Neural crest cell (in vitro differentiated cells): ENCODE measurements at regions not wholly inside any gene's neighbourhood (a gene's known extent, or its start where the extent isn't known, plus 50 kb on each side); places are given as distances from the start of the nearest gene placed in this dataset.

Source experiments
- DNase-seq: peaks from one replicate; pipeline ENCODE4 v3.0.0; 2021; ENCODE audit warnings: low read depth, mixed read lengths, low spot score
- H3K27ac Mint-ChIP-seq: one replicate; pipeline ENCODE4 v1.8.0; 2021; ENCODE audit warnings: mild to moderate bottlenecking, mixed read lengths; ENCODE audit not compliant: unreplicated experiment
- H3K27me3 Mint-ChIP-seq: 2 replicates; pipeline ENCODE4 v1.8.0; 2021; ENCODE audit warnings: low read depth, mild to moderate bottlenecking, mixed read lengths
- H3K36me3 Mint-ChIP-seq: 2 replicates; pipeline ENCODE4 v1.8.0; 2021; ENCODE audit warnings: low read depth, mild to moderate bottlenecking, mixed read lengths
- H3K4me1 Mint-ChIP-seq: 2 replicates; pipeline ENCODE4 v1.8.0; 2021; ENCODE audit warnings: mixed read lengths
- H3K4me3 Mint-ChIP-seq: one replicate; pipeline ENCODE4 v1.8.0; 2021; ENCODE audit warnings: mild to moderate bottlenecking, mixed read lengths
- H3K9me3 Mint-ChIP-seq: 2 replicates; pipeline ENCODE4 v1.8.0; 2021; ENCODE audit warnings: mixed read lengths
- CTCF ChIP-seq: fragments of 200-600 bp; sonication (generic); conservative IDR thresholded peaks from 2 replicates; pipeline ENCODE4 v1.5.0; 2021; ENCODE audit warnings: antibody characterized with exemption, mild to moderate bottlenecking

- Mint-ChIP-seq H3K36me3 (no peaks in the 10 kb centered on the region), H3K4me1 (no peaks in the 10 kb centered on the region), H3K27me3 (no peaks in the 10 kb centered on the region), H3K9me3 (no peaks in the 10 kb centered on the region), H3K4me3 (no peak overlapping the region), H3K27ac (no peak overlapping the region)
- no peak for TF ChIP-seq CTCF
- DNase-seq: no peak
Observed at GRCh38 chr2:195472501-195473234, 184.4 kb upstream of the SLC39A10 start.

GRCh38 chr2:195471807-195472206, 185.2 kb upstream of the SLC39A10 start:
- Mint-ChIP-seq H3K4me1 (no peaks in the 10 kb centered on the region), H3K27ac (no peak overlapping the region)

GRCh38 chr2:195471163-195471562, 185.9 kb upstream of the SLC39A10 start:
- Mint-ChIP-seq H3K36me3 (no peaks in the 10 kb centered on the region), H3K27me3 (no peaks in the 10 kb centered on the region), H3K27ac (no peak overlapping the region), H3K4me3 (no peak overlapping the region), H3K9me3 (peaks cover 3% of the 10 kb centered on the region), H3K4me1 (no peaks in the 10 kb centered on the region)
- no peak for TF ChIP-seq CTCF
- no peak for DNase-seq

More at GRCh38 chr2:195471807-195472206, 185.2 kb upstream of the SLC39A10 start:
- H3K27me3 Mint-ChIP-seq: no peaks in the 10 kb centered on the region
- H3K36me3 Mint-ChIP-seq: no peaks in the 10 kb centered on the region
- DNase-seq: no peak
- H3K9me3 Mint-ChIP-seq: peaks cover 3% of the 10 kb centered on the region
- TF ChIP-seq CTCF: no peak
- H3K4me3 Mint-ChIP-seq: no peak overlapping the region

- no peaks in the 10 kb centered on the region for H3K27me3 Mint-ChIP-seq
- no peak for DNase-seq
- H3K9me3 Mint-ChIP-seq: peaks cover 7% of the 10 kb centered on the region
- H3K36me3 Mint-ChIP-seq: no peaks in the 10 kb centered on the region
- H3K4me3 Mint-ChIP-seq: no peak overlapping the region
- no peak overlapping the region for H3K27ac Mint-ChIP-seq
- H3K4me1 Mint-ChIP-seq: no peaks in the 10 kb centered on the region
- no peak for TF ChIP-seq CTCF
Observed at GRCh38 chr2:195470622-195471021, 186.4 kb upstream of the SLC39A10 start.

- no peak overlapping the region for H3K27ac Mint-ChIP-seq
Observed at GRCh38 chr2:195468771-195469170, 188.3 kb upstream of the SLC39A10 start.

More at GRCh38 chr2:195468771-195469170, 188.3 kb upstream of the SLC39A10 start:
- H3K4me3 Mint-ChIP-seq: no peak overlapping the region
- H3K4me1 Mint-ChIP-seq: no peaks in the 10 kb centered on the region
- no peak for TF ChIP-seq CTCF
- no peaks in the 10 kb centered on the region for H3K27me3 Mint-ChIP-seq
- no peaks in the 10 kb centered on the region for H3K36me3 Mint-ChIP-seq
- peaks cover 8% of the 10 kb centered on the region for H3K9me3 Mint-ChIP-seq
- DNase-seq: no peak
